H9 (cell line): ENCODE measurements at regions not wholly inside any gene's neighbourhood (a gene's known extent, or its start where the extent isn't known, plus 50 kb on each side); places are given as distances from the start of the nearest gene placed in this dataset.

ENCODE experiments used
- DNase-seq: peaks from one replicate; pipeline ENCODE4 v3.0.0-alpha.2; 2017
- H2AFZ ChIP-seq: one replicate; pipeline ENCODE4 v1.6.1; 2013; ENCODE audit warnings: mild to moderate bottlenecking, low read length, control low read depth, moderate library complexity
- H2AK5ac ChIP-seq: 2 replicates; pipeline ENCODE4 v1.6.1; 2013; ENCODE audit warnings: low read length, control low read depth, mixed read lengths; ENCODE audit not compliant: insufficient read length
- H2BK120ac ChIP-seq: one replicate; pipeline ENCODE4 v1.6.1; 2013; ENCODE audit warnings: low read depth, mild to moderate bottlenecking, low read length, control low read depth, inconsistent platforms; ENCODE audit not compliant: poor library complexity, severe bottlenecking
- H2BK12ac ChIP-seq: 2 replicates; pipeline ENCODE4 v1.6.1; 2013; ENCODE audit warnings: low read length, control low read depth, mixed read lengths, low read depth; ENCODE audit not compliant: insufficient read length
- H2BK15ac ChIP-seq: 2 replicates; pipeline ENCODE4 v1.6.1; 2013; ENCODE audit warnings: low read depth, low read length, control low read depth
- H2BK20ac ChIP-seq: one replicate; pipeline ENCODE4 v1.6.1; 2013; ENCODE audit warnings: low read depth, mild to moderate bottlenecking, low read length, control low read depth, inconsistent platforms; ENCODE audit not compliant: poor library complexity, severe bottlenecking
- H2BK5ac ChIP-seq: 2 replicates; pipeline ENCODE4 v1.6.1; 2013; ENCODE audit warnings: low read length, control low read depth, mixed read lengths; ENCODE audit not compliant: insufficient read length
- H3K14ac ChIP-seq: 2 replicates; pipeline ENCODE4 v1.6.1; 2013; ENCODE audit warnings: low read length, control low read depth; ENCODE audit not compliant: insufficient read depth
- H3K18ac ChIP-seq: 2 replicates; pipeline ENCODE4 v1.6.1; 2013; ENCODE audit warnings: low read depth, mild to moderate bottlenecking, mixed read lengths, low read length, control low read depth; ENCODE audit not compliant: insufficient read length
- H3K23ac ChIP-seq: 2 replicates; pipeline ENCODE4 v1.6.1; 2013; ENCODE audit warnings: low read length, control low read depth, mixed read lengths, low read depth; ENCODE audit not compliant: insufficient read length
- H3K23me2 ChIP-seq: 2 replicates; pipeline ENCODE4 v1.6.1; 2013; ENCODE audit warnings: low read depth, mild to moderate bottlenecking, mixed read lengths, low read length, control low read depth; ENCODE audit not compliant: insufficient read length, poor library complexity, severe bottlenecking
- H3K27ac ChIP-seq: 2 replicates; pipeline ENCODE4 v1.5.1; 2013; ENCODE audit warnings: low read length, control low read depth, mixed read lengths, low read depth; ENCODE audit not compliant: insufficient read length
- H3K27me3 ChIP-seq: 2 replicates; pipeline ENCODE4 v1.6.1; 2013; ENCODE audit warnings: low read length, control low read depth, inconsistent platforms; ENCODE audit not compliant: insufficient read depth
- H3K4ac ChIP-seq: 2 replicates; pipeline ENCODE4 v1.6.1; 2013; ENCODE audit warnings: low read depth, mild to moderate bottlenecking, control low read depth, inconsistent platforms, low read length, moderate library complexity
- H3K4me1 ChIP-seq: 2 replicates; pipeline ENCODE4 v1.6.1; 2013; ENCODE audit warnings: low read length, control low read depth, inconsistent platforms; ENCODE audit not compliant: insufficient read depth
- H3K4me2 ChIP-seq: 2 replicates; pipeline ENCODE4 v1.6.1; 2013; ENCODE audit warnings: low read length, control low read depth, mixed read lengths; ENCODE audit not compliant: insufficient read length, insufficient read depth
- H3K56ac ChIP-seq: 2 replicates; pipeline ENCODE4 v1.6.1; 2013; ENCODE audit warnings: low read depth, mild to moderate bottlenecking, mixed read lengths, low read length, control low read depth; ENCODE audit not compliant: insufficient read length
- H3K79me1 ChIP-seq: 2 replicates; pipeline ENCODE4 v1.6.1; 2013; ENCODE audit warnings: low read depth, mild to moderate bottlenecking, moderate library complexity, low read length, control low read depth, inconsistent platforms; ENCODE audit not compliant: insufficient read depth, poor library complexity, severe bottlenecking
- H3K79me2 ChIP-seq: 2 replicates; pipeline ENCODE4 v1.6.1; 2013; ENCODE audit warnings: low read length, control low read depth, inconsistent platforms; ENCODE audit not compliant: insufficient read depth
- H3K9ac ChIP-seq: 2 replicates; pipeline ENCODE4 v1.6.1; 2013; ENCODE audit warnings: low read length, control low read depth, mixed read lengths; ENCODE audit not compliant: insufficient read length; ENCODE audit errors: extremely low read depth
- H3K9me3 ChIP-seq: one replicate; pipeline ENCODE4 v1.6.1; 2013; ENCODE audit warnings: low read depth, low read length, inconsistent platforms; ENCODE audit not compliant: control insufficient read depth
- H3T11ph ChIP-seq: one replicate; pipeline ENCODE4 v1.6.1; 2013; ENCODE audit warnings: mild to moderate bottlenecking, low read length, control low read depth, inconsistent platforms
- H4K20me1 ChIP-seq: one replicate; pipeline ENCODE4 v1.6.1; 2013; ENCODE audit not compliant: control insufficient read depth, insufficient read length, insufficient read depth
- H4K5ac ChIP-seq: 2 replicates; pipeline ENCODE4 v1.6.1; 2013; ENCODE audit warnings: low read depth, mild to moderate bottlenecking, mixed read lengths, low read length, control low read depth; ENCODE audit not compliant: insufficient read length
- H4K8ac ChIP-seq: replicated peaks from 2 replicates; pipeline ENCODE4 v1.6.1; 2013; ENCODE audit warnings: low read length, control low read depth, mixed read lengths, low read depth; ENCODE audit not compliant: insufficient read length
- H4K91ac ChIP-seq: 2 replicates; pipeline ENCODE4 v1.6.1; 2013; ENCODE audit warnings: low read depth, mild to moderate bottlenecking, moderate library complexity, mixed read lengths, low read length, control low read depth; ENCODE audit not compliant: insufficient read length
- H3K27ac Mint-ChIP-seq, 3 experiments: 2 replicates in 2 of 3; 3 replicates in 1 of 3; pipeline ENCODE4 v1.8.0; 2020 to 2021; ENCODE audit warnings: mixed read lengths in 3 of 3, mild to moderate bottlenecking in 1 of 3, moderate library complexity in 1 of 3
- H3K27me3 Mint-ChIP-seq: 2 replicates; pipeline ENCODE4 v1.8.0; 2021; ENCODE audit warnings: low read depth, mild to moderate bottlenecking, moderate library complexity, mixed read lengths
- H3K36me3 Mint-ChIP-seq, 3 experiments: 2 replicates in 2 of 3; 3 replicates in 1 of 3; pipeline ENCODE4 v1.8.0; 2020 to 2021; ENCODE audit warnings: low read depth in 3 of 3, mixed read lengths in 3 of 3; ENCODE audit not compliant: insufficient read depth in 1 of 3
- H3K4me1 Mint-ChIP-seq, 2 experiments: 2 replicates each; pipeline ENCODE4 v1.8.0; 2020; ENCODE audit warnings: mixed read lengths in 2 of 2
- H3K4me3 Mint-ChIP-seq, 2 experiments: 2 replicates in 1 of 2; 3 replicates in 1 of 2; pipeline ENCODE4 v1.8.0; 2020 to 2021; ENCODE audit warnings: mild to moderate bottlenecking in 2 of 2, mixed read lengths in 2 of 2, moderate library complexity in 1 of 2
- H3K9me3 Mint-ChIP-seq, 2 experiments: 2 replicates in 1 of 2; 3 replicates in 1 of 2; pipeline ENCODE4 v1.8.0; 2020; ENCODE audit warnings: mild to moderate bottlenecking in 2 of 2, mixed read lengths in 2 of 2, moderate library complexity in 1 of 2
- WGBS: extraction: QIAGEN DNeasy Blood & Tissue Kit; methylation state at CpG from one replicate; pipeline ENCODE4 v1.1.7; 2013; ENCODE audit warnings: missing lambda C conversion rate, low lambda C conversion rate, mixed read lengths; ENCODE audit not compliant: insufficient read length; ENCODE audit errors: extremely low coverage; 5-methylcytosine and 5-hydroxymethylcytosine counted together
- TF ChIP-seq, protein P1 (sequence below): fragments of 200-600 bp; sonication (generic); conservative IDR thresholded peaks from 3 replicates; pipeline ENCODE4 v1.8.0; 2021; ENCODE audit warnings: antibody characterized with exemption, mild to moderate bottlenecking

DNA sequence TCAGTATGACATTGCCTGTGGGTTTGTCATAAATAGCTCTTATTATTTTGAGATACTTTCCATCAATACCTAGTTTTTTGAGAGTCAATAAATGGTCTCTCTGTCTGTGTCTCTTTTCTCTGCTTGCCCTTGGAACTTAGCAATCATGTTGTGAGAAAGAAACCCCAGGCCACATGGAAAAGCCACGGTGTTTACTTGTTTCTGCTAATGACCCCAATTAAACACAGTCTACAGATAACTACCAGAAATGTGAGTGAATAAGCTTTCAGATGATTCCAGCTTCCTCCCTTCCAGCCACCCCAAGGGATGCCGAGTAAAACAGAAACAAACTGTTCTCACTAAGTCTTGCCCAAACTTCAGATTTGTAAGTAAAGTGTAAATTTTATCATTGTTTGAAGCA, 584.9 kb downstream of the MAT2B start:
- no peak overlapping the region for H2BK20ac ChIP-seq
- DNase-seq: no peak
- no peak overlapping the region for H3K4me3 Mint-ChIP-seq
- no peak overlapping the region for H2BK15ac ChIP-seq
- H3K23ac ChIP-seq: no peak overlapping the region
- no peak overlapping the region for H4K8ac ChIP-seq
- H3K4me1 Mint-ChIP-seq: 0 out of 4 replicates have a peak, but pooled peaks cover 0 to 2% of the 10 kb centered on the region in 2 experiments
- H3K27me3 Mint-ChIP-seq: no peaks in the 10 kb centered on the region
- H3K9me3 ChIP-seq: no peaks in the 10 kb centered on the region
- H3T11ph ChIP-seq: no peak overlapping the region
- no peaks in the 10 kb centered on the region for H3K23me2 ChIP-seq
- no peak overlapping the region for H4K5ac ChIP-seq
- H2AFZ ChIP-seq: no peak overlapping the region
- H3K27ac Mint-ChIP-seq: no peak overlapping the region
- no peak overlapping the region for H2AK5ac ChIP-seq
- no peak overlapping the region for H3K14ac ChIP-seq
- H3K56ac ChIP-seq: no peak overlapping the region
- no peak overlapping the region for H3K4ac ChIP-seq
- no peak overlapping the region for H3K9ac ChIP-seq
- no peaks in the 10 kb centered on the region for H3K4me1 ChIP-seq
- peaks cover 0 to 6% of the 10 kb centered on the region in 2 experiments; a peak in 2 of 5 replicates for H3K9me3 Mint-ChIP-seq
- H3K79me1 ChIP-seq: no peaks in the 10 kb centered on the region
- no peak overlapping the region for H2BK12ac ChIP-seq
- no CpG with 5 or more reads among the region's 2 CpGs for WGBS
- H4K91ac ChIP-seq: no peak overlapping the region
- H3K27ac ChIP-seq: no peak overlapping the region
- no peaks in the 10 kb centered on the region for H4K20me1 ChIP-seq
- no peaks in the 10 kb centered on the region for H3K79me2 ChIP-seq
- H3K27me3 ChIP-seq: no peaks in the 10 kb centered on the region
- no peak overlapping the region for H2BK120ac ChIP-seq
- H3K18ac ChIP-seq: no peak overlapping the region
- no peaks in the 10 kb centered on the region for H3K36me3 Mint-ChIP-seq
- H2BK5ac ChIP-seq: no peak overlapping the region
- no peak overlapping the region for H3K4me2 ChIP-seq
- TF ChIP-seq, protein P1, sequence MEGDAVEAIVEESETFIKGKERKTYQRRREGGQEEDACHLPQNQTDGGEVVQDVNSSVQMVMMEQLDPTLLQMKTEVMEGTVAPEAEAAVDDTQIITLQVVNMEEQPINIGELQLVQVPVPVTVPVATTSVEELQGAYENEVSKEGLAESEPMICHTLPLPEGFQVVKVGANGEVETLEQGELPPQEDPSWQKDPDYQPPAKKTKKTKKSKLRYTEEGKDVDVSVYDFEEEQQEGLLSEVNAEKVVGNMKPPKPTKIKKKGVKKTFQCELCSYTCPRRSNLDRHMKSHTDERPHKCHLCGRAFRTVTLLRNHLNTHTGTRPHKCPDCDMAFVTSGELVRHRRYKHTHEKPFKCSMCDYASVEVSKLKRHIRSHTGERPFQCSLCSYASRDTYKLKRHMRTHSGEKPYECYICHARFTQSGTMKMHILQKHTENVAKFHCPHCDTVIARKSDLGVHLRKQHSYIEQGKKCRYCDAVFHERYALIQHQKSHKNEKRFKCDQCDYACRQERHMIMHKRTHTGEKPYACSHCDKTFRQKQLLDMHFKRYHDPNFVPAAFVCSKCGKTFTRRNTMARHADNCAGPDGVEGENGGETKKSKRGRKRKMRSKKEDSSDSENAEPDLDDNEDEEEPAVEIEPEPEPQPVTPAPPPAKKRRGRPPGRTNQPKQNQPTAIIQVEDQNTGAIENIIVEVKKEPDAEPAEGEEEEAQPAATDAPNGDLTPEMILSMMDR: no peak
